ENCODE measurements at regions not wholly inside any gene's neighbourhood (a gene's known extent, or its start where the extent isn't known, plus 50 kb on each side); places are given as distances from the start of the nearest gene placed in this dataset.
"Not testable (repeated sequence)": the region's sequence is repeated elsewhere in the genome, so short reads cannot be mapped to it uniquely, and the experiment has no call there.

- no peak for DNase-seq
These were observed 163.3 kb upstream of the ADCY1 start for GRCh38 chr7:45410893-45411292.

- DNase-seq: no peak
These were observed 160.7 kb upstream of the ADCY1 start for GRCh38 chr7:45413419-45413818.

GRCh38 chr7:45414226-45414625, 159.9 kb upstream of the ADCY1 start:
- DNase-seq: no peak

- no peak for DNase-seq
These were observed 158.9 kb upstream of the ADCY1 start for GRCh38 chr7:45415265-45415664.

- no peak for DNase-seq
These were observed 157.3 kb upstream of the ADCY1 start for GRCh38 chr7:45416846-45417245.

- no peak for DNase-seq
These were observed 156.9 kb upstream of the ADCY1 start for GRCh38 chr7:45417268-45417667.

GRCh38 chr7:45417735-45418134, 156.4 kb upstream of the ADCY1 start:
- DNase-seq: no peak

GRCh38 chr7:45420843-45421495, 153.2 kb upstream of the ADCY1 start:
- no peak for DNase-seq

GRCh38 chr7:45421806-45422205, 152.4 kb upstream of the ADCY1 start:
- DNase-seq: no peak

- DNase-seq: no peak
These were observed 143.8 kb upstream of the ADCY1 start for GRCh38 chr7:45430397-45430796.

- no peak for DNase-seq
These were observed 139.9 kb upstream of the ADCY1 start for GRCh38 chr7:45434167-45434784.

- DNase-seq: no peak
These were observed 139.0 kb upstream of the ADCY1 start for GRCh38 chr7:45435131-45435530.

- peak; percentile 18 to 70 (median 61) for DNase-seq
These were observed 138.3 kb upstream of the ADCY1 start for GRCh38 chr7:45435846-45436245.

GRCh38 chr7:45440776-45441175, 133.4 kb upstream of the ADCY1 start:
- not testable (repeated sequence) for DNase-seq

- DNase-seq: no peak
These were observed 130.9 kb upstream of the ADCY1 start for GRCh38 chr7:45443263-45443662.

GRCh38 chr7:45446195-45446944, 127.8 kb upstream of the ADCY1 start:
- peak in 1 of 3 donors; percentile 20 for DNase-seq

GRCh38 chr7:45447296-45447695, 126.9 kb upstream of the ADCY1 start:
- DNase-seq: no peak

- DNase-seq: peak; percentile 17 to 37 (median 37)
These were observed 123.5 kb upstream of the ADCY1 start for GRCh38 chr7:45450571-45451204.

GRCh38 chr7:45451342-45452035, 122.7 kb upstream of the ADCY1 start:
- peak in 1 of 3 donors; percentile 7 for DNase-seq

GRCh38 chr7:45454771-45455170, 119.4 kb upstream of the ADCY1 start:
- no peak for DNase-seq

- DNase-seq: no peak
These were observed 118.5 kb upstream of the ADCY1 start for GRCh38 chr7:45455662-45456061.

- no peak for DNase-seq
These were observed 118.1 kb upstream of the ADCY1 start for GRCh38 chr7:45456105-45456504.

Measured in suppressor macrophage treated with lipopolysaccharide for 1 hour (primary cell).